Astrocyte (in vitro differentiated cells and primary cell): ENCODE measurements at regions not wholly inside any gene's neighbourhood (a gene's known extent, or its start where the extent isn't known, plus 50 kb on each side); places are given as distances from the start of the nearest gene placed in this dataset.

ENCODE experiments used
- CTCF ChIP-seq: IDR thresholded peaks from 2 replicates; pipeline ENCODE4 v1.5.1; 2011; ENCODE audit warnings: low read depth, mild to moderate bottlenecking, inconsistent platforms, low read length, moderate library complexity; ENCODE audit not compliant: insufficient read depth
- EZH2 ChIP-seq: IDR thresholded peaks from 2 replicates; pipeline ENCODE4 v1.6.1; 2012; ENCODE audit warnings: mild to moderate bottlenecking, low read length, inconsistent platforms; ENCODE audit not compliant: insufficient read depth

- TF ChIP-seq CTCF (no peak), EZH2 (no peak)
Measured at GRCh38 chr22:49257551-49257961, 570.1 kb downstream of the BRD1 start.
